ENCODE measurements at regions not wholly inside any gene's neighbourhood (a gene's known extent, or its start where the extent isn't known, plus 50 kb on each side); places are given as distances from the start of the nearest gene placed in this dataset.
"Not testable (repeated sequence)": the region's sequence is repeated elsewhere in the genome, so short reads cannot be mapped to it uniquely, and the experiment has no call there.

- no peak for TF ChIP-seq ZNF462 (CRISPR knock-in tag; IDR thresholded peaks at IDR 0.05)
Observed at GRCh38 chr13:78045916-78046315, 127.3 kb upstream of the EDNRB start (continued).

- not testable (repeated sequence) for H3K27me3 ChIP-seq (ENCODE audit: insufficient read depth); H4K20me1 ChIP-seq (replicated peaks; ENCODE audit: insufficient read depth); H3K9me3 Mint-ChIP-seq; H3K4me1 Mint-ChIP-seq; H3K27ac ChIP-seq (ENCODE audit: low read depth); H2AFZ ChIP-seq; H3F3A ChIP-seq (replicated peaks; ENCODE audit: low read depth); H3K4me3 ChIP-seq; H3K36me3 Mint-ChIP-seq (ENCODE audit: low read depth); H3K79me2 ChIP-seq (replicated peaks; ENCODE audit: insufficient read depth); DNase-seq (ENCODE audit: low spot score); H3K4me2 ChIP-seq; H3K4me1 ChIP-seq (ENCODE audit: insufficient read depth); H3K9me2 ChIP-seq (ENCODE audit: insufficient read depth); ATAC-seq; H3K27ac Mint-ChIP-seq; H3K4me3 Mint-ChIP-seq; H3K27me3 Mint-ChIP-seq (ENCODE audit: insufficient read depth, low read depth, poor library complexity); H3K36me3 ChIP-seq (ENCODE audit: insufficient read depth)
Observed at GRCh38 chr13:78041366-78041765, 122.7 kb upstream of the EDNRB start.

- Histone ChIP-seq H3K4me3 (no peak overlapping the region), H3K4me1 (ENCODE audit: insufficient read depth) (no peaks in the 10 kb centered on the region), H3K79me2 (replicated peaks; ENCODE audit: insufficient read depth) (no peaks in the 10 kb centered on the region), H2AFZ (0 out of 2 replicates have a peak overlapping the region, but pooled peaks have one; percentile 12), H3K9me2 (ENCODE audit: insufficient read depth) (no peaks in the 10 kb centered on the region), H3K27ac (ENCODE audit: low read depth) (no peak overlapping the region), H3F3A (replicated peaks; ENCODE audit: low read depth) (no peaks in the 10 kb centered on the region), H3K36me3 (ENCODE audit: insufficient read depth) (no peaks in the 10 kb centered on the region), H3K4me2 (no peak overlapping the region), H4K20me1 (replicated peaks; ENCODE audit: insufficient read depth) (no peaks in the 10 kb centered on the region), H3K27me3 (ENCODE audit: insufficient read depth) (no peaks in the 10 kb centered on the region)
- DNase-seq (ENCODE audit: low spot score) (no peak), ATAC-seq (no peak)
- Mint-ChIP-seq H3K27ac (no peak overlapping the region), H3K36me3 (ENCODE audit: low read depth) (no peaks in the 10 kb centered on the region), H3K9me3 (no peaks in the 10 kb centered on the region), H3K27me3 (ENCODE audit: insufficient read depth, low read depth, poor library complexity) (no peaks in the 10 kb centered on the region), H3K4me3 (no peak overlapping the region), H3K4me1 (no peaks in the 10 kb centered on the region)
- TF ChIP-seq CTCF (conservative IDR thresholded peaks at IDR 0.05; ENCODE audit: low read depth in 2 of 2) = no peak
- TF ChIP-seq REST (IDR thresholded peaks at IDR 0.05; ENCODE audit: unreplicated experiment) = no peak
- TF ChIP-seq ETS1 (IDR thresholded peaks at IDR 0.05) = no peak
- no peak for TF ChIP-seq JUNB (IDR thresholded peaks at IDR 0.05; ENCODE audit: unreplicated experiment)
- no peak for TF ChIP-seq NANOG (IDR thresholded peaks at IDR 0.05; ENCODE audit: borderline replicate concordance)
- no peak for TF ChIP-seq POLR2AphosphoS5 (IDR thresholded peaks at IDR 0.05; ENCODE audit: low read depth)
Observed at GRCh38 chr13:78040205-78040830, 121.7 kb upstream of the EDNRB start.

Measured in GM23338 (cell line).